ENCODE measurements at regions not wholly inside any gene's neighbourhood (a gene's known extent, or its start where the extent isn't known, plus 50 kb on each side); places are given as distances from the start of the nearest gene placed in this dataset.

DNA sequence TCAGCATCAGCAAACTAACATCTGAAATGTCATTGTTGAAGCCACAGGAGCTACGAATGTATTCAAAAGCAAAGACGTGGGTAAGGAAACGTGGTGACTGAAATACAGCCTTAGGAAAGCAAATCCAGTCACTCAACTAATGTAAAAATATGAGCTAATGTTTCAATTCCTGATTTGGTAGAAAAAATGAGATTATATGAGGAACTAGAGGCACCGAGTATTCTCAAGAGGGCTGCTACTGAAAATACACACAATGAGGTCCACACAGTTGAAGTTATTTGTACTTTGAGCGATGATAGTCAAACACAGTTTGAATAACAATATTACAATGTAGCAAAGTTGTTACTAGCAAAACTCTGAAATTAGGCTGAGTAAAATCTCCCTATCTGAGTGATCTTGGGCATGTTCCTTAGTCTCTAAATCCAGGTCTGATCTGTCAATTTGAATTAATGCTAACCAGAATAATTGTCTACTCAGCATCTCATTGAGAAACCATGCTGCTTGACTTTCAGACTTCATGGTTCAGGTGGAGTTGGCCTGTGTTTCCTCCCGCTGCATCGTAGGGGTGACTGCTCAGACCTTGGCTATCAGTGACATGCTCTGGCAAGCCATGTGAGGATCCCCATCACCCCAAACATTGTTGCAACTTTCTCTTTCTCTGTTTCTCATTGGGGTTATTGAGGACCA, 467.1 kb upstream of the SOX5 start:
- Mint-ChIP-seq H3K9me3 (peaks cover 1% of the 10 kb centered on the region), H3K4me3 (no peak overlapping the region), H3K27ac (no peak overlapping the region), H3K4me1 (ENCODE audit: low read depth) (no peaks in the 10 kb centered on the region), H3K36me3 (ENCODE audit: low read depth) (no peaks in the 10 kb centered on the region), H3K27me3 (peaks cover 3% of the 10 kb centered on the region)
- TF ChIP-seq, protein P1, sequence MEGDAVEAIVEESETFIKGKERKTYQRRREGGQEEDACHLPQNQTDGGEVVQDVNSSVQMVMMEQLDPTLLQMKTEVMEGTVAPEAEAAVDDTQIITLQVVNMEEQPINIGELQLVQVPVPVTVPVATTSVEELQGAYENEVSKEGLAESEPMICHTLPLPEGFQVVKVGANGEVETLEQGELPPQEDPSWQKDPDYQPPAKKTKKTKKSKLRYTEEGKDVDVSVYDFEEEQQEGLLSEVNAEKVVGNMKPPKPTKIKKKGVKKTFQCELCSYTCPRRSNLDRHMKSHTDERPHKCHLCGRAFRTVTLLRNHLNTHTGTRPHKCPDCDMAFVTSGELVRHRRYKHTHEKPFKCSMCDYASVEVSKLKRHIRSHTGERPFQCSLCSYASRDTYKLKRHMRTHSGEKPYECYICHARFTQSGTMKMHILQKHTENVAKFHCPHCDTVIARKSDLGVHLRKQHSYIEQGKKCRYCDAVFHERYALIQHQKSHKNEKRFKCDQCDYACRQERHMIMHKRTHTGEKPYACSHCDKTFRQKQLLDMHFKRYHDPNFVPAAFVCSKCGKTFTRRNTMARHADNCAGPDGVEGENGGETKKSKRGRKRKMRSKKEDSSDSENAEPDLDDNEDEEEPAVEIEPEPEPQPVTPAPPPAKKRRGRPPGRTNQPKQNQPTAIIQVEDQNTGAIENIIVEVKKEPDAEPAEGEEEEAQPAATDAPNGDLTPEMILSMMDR (IDR thresholded peaks at IDR 0.05) = no peak
- no peak for DNase-seq
- intact Hi-C loops (cut with micrococcal nuclease) = no loop called here
- ChIA-PET CTCF (no interaction called here), POLR2A (no interaction called here)
- ATAC-seq = no peak

DNA sequence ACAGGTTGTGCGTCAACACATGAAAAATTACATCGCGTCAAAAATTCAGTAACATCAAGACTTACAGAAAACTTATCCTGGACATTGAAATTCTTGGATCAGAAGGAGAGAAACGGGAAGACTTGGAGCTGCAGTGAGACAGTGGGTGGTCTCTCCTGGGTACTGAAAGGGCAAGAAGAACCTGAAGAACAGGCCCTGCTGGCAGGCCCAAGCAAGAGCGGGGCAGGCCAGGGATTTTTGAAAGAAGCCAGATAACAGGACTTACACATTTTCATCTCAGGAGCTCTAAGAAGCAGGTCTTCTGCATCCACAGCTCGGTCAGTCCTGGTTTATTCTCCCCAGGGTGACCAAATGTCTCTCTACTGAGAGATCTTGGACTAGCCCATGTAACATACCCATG, 466.5 kb upstream of the SOX5 start:
- H3K4me1 Mint-ChIP-seq (ENCODE audit: low read depth) = no peaks in the 10 kb centered on the region
- POLR2A ChIA-PET = no interaction called here
- TF ChIP-seq, protein P1 (IDR thresholded peaks at IDR 0.05) = no peak
- peaks cover 3% of the 10 kb centered on the region for H3K27me3 Mint-ChIP-seq
- H3K36me3 Mint-ChIP-seq (ENCODE audit: low read depth) = no peaks in the 10 kb centered on the region
- DNase-seq = no peak
- H3K9me3 Mint-ChIP-seq = peaks cover 1% of the 10 kb centered on the region
- H3K4me3 Mint-ChIP-seq = no peak overlapping the region
- intact Hi-C loops (cut with micrococcal nuclease) = no loop called here
- H3K27ac Mint-ChIP-seq = no peak overlapping the region
- no peak for ATAC-seq
- CTCF ChIA-PET = no interaction called here

DNA sequence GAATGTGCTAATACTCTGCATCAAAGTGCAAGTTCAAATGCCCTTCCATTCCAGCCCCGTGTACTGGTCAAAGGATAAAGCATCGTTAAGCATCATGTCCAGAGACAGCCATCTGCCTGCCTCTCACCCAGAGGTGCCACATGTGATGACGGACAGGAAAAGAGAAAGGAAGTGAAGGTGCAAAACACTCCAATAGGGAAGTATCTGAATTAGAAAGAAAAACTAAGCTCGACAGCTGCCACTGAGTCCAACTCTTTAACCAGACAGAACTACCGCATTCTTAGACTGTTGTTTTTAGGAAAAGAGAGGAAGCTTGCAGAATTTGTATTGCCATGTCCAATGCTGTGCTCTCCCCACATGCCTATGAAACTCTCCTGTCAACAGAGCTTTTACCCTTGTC, 465.0 kb upstream of the SOX5 start:
- TF ChIP-seq, protein P1 (IDR thresholded peaks at IDR 0.05) = no peak
- ATAC-seq = no peak
- Mint-ChIP-seq H3K4me1 (ENCODE audit: low read depth) (no peaks in the 10 kb centered on the region), H3K27ac (no peak overlapping the region), H3K4me3 (no peak overlapping the region), H3K27me3 (peaks cover 5% of the 10 kb centered on the region), H3K36me3 (ENCODE audit: low read depth) (no peaks in the 10 kb centered on the region), H3K9me3 (peaks cover 1% of the 10 kb centered on the region)
- ChIA-PET CTCF (interaction anchor here (0.7 kb wide), 1 partner anchor 11 kb away, joined by 3 read pairs; no protein-coding TSS in a partner anchor), POLR2A (no interaction called here)
- no peak for DNase-seq
- intact Hi-C loops (cut with micrococcal nuclease) = no loop called here

DNA sequence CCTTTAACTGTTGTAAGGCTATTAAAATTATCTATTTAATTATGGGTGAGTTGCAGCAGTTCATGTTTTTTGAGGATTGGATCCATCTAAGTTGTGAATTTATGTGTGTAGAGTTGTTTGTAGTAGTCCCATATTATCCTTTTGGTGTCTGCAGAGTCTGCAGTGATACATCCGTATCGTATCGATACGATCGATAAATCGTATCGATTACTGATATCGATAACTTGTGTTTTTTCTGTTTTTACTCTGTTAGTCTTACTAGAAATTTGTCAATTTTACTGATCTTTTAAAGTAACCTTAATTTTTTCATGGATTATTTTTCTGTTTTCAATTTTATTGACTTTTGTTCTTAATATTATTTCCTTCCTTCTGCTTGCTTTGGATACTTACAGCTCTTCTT, 462.5 kb upstream of the SOX5 start:
- intact Hi-C loops (cut with micrococcal nuclease) = no loop called here
- CTCF ChIA-PET = interaction anchor here (0.9 kb wide), 1 partner anchor 10 kb away, joined by 3 read pairs; no protein-coding TSS in a partner anchor

DNA sequence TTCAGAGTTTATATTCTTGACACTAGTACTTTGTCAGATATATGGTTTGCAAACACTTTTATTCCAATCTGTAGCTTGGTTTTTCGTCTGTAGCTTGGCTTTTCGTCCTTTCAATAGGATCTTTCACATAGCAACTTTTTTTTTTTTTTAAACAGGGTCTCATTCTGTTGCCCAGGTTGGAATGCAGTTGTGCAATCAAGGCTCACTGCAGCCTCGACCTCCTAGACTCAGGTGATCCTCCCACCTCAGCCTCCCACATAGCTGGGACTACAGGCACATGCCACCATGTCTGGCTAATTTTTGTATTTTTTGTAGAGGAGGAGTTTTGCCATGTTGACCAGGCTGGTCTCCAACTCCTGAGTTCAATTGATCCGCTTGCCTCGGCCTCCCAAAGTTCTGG, 460.4 kb upstream of the SOX5 start:
- Mint-ChIP-seq H3K27ac (no peak overlapping the region), H3K4me1 (ENCODE audit: low read depth) (peaks cover 7% of the 10 kb centered on the region), H3K9me3 (no peaks in the 10 kb centered on the region), H3K4me3 (no peak overlapping the region), H3K36me3 (ENCODE audit: low read depth) (no peaks in the 10 kb centered on the region), H3K27me3 (peaks cover 5% of the 10 kb centered on the region)
- TF ChIP-seq, protein P1 (IDR thresholded peaks at IDR 0.05) = no peak
- ChIA-PET CTCF (interaction anchor here (0.6 kb wide), 2 partner anchors 38 to 41 kb away, joined by 3 to 5 read pairs; no protein-coding TSS in a partner anchor), POLR2A (no interaction called here)
- intact Hi-C loops (cut with micrococcal nuclease) = no loop called here
- no peak for ATAC-seq
- DNase-seq = no peak

More for the DNA sequence above, 462.5 kb upstream of the SOX5 start:
- Mint-ChIP-seq H3K4me1 (ENCODE audit: low read depth) (peaks cover 7% of the 10 kb centered on the region), H3K27me3 (peaks cover 6% of the 10 kb centered on the region), H3K27ac (no peak overlapping the region), H3K9me3 (no peaks in the 10 kb centered on the region), H3K36me3 (ENCODE audit: low read depth) (no peaks in the 10 kb centered on the region), H3K4me3 (no peak overlapping the region)
- TF ChIP-seq, protein P1 (IDR thresholded peaks at IDR 0.05) = no peak
- DNase-seq = no peak
- no peak for ATAC-seq
- POLR2A ChIA-PET = no interaction called here
